ENCODE measurements at regions not wholly inside any gene's neighbourhood (a gene's known extent, or its start where the extent isn't known, plus 50 kb on each side); places are given as distances from the start of the nearest gene placed in this dataset.

DNA sequence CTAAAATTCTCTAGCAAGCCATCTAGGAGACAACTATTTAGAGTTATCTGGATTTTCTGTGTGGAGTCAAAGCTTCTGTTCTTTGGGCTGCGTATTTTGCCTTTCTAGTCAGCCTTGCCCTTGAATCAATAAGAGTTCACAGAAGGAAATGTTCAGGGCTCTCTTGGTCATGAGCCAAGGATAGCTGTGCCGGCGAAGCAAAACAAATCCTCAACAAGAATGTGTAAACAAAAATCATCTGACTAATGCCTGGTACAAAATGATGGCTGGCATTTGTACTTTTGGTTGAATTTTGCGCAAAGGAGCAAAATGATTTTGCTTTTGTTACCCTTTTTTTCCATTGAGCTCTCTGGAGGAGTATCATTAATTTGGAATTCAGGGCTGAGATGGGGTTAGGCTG is 171.1 kb downstream of the DACT1 start:
- DNase-seq = no peak
- TF ChIP-seq, protein P1, sequence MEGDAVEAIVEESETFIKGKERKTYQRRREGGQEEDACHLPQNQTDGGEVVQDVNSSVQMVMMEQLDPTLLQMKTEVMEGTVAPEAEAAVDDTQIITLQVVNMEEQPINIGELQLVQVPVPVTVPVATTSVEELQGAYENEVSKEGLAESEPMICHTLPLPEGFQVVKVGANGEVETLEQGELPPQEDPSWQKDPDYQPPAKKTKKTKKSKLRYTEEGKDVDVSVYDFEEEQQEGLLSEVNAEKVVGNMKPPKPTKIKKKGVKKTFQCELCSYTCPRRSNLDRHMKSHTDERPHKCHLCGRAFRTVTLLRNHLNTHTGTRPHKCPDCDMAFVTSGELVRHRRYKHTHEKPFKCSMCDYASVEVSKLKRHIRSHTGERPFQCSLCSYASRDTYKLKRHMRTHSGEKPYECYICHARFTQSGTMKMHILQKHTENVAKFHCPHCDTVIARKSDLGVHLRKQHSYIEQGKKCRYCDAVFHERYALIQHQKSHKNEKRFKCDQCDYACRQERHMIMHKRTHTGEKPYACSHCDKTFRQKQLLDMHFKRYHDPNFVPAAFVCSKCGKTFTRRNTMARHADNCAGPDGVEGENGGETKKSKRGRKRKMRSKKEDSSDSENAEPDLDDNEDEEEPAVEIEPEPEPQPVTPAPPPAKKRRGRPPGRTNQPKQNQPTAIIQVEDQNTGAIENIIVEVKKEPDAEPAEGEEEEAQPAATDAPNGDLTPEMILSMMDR (IDR thresholded peaks at IDR 0.05) = no peak
- no peak for TF ChIP-seq POLR2A (IDR thresholded peaks at IDR 0.05)
- no peaks in the 10 kb centered on the region for H3K27me3 ChIP-seq
- no peaks in the 10 kb centered on the region for H3K4me1 ChIP-seq
- no peak overlapping the region for H3K4me3 ChIP-seq
- H3K36me3 ChIP-seq = no peaks in the 10 kb centered on the region
- no peak overlapping the region for H3K27ac ChIP-seq
- no peaks in the 10 kb centered on the region for H3K9me3 ChIP-seq

DNA sequence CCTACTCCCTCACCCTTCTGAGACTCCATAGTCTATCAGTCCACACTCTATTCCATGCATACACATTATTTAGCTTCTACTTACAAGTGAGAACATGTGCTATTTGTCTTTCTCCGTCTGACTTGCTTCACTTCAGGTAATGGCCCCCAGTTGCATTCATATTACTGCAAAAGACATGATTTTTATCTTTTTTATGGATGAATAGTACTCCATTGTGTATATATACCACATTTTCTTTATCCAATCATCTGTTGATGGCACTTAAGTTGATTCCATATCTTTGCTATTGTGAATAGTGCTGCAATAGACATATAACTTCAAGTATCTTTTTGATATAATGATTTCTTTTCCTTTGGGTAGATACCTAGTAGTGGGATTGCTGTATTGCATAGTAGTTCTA is 171.8 kb downstream of the DACT1 start:
- Histone ChIP-seq H3K4me3 (no peak overlapping the region), H3K9me3 (no peaks in the 10 kb centered on the region), H3K36me3 (no peaks in the 10 kb centered on the region), H3K4me1 (no peaks in the 10 kb centered on the region), H3K27me3 (no peaks in the 10 kb centered on the region), H3K27ac (no peak overlapping the region)
- TF ChIP-seq POLR2A (IDR thresholded peaks at IDR 0.05) = no peak
- TF ChIP-seq, protein P1 (IDR thresholded peaks at IDR 0.05) = no peak
- no peak for DNase-seq

DNA sequence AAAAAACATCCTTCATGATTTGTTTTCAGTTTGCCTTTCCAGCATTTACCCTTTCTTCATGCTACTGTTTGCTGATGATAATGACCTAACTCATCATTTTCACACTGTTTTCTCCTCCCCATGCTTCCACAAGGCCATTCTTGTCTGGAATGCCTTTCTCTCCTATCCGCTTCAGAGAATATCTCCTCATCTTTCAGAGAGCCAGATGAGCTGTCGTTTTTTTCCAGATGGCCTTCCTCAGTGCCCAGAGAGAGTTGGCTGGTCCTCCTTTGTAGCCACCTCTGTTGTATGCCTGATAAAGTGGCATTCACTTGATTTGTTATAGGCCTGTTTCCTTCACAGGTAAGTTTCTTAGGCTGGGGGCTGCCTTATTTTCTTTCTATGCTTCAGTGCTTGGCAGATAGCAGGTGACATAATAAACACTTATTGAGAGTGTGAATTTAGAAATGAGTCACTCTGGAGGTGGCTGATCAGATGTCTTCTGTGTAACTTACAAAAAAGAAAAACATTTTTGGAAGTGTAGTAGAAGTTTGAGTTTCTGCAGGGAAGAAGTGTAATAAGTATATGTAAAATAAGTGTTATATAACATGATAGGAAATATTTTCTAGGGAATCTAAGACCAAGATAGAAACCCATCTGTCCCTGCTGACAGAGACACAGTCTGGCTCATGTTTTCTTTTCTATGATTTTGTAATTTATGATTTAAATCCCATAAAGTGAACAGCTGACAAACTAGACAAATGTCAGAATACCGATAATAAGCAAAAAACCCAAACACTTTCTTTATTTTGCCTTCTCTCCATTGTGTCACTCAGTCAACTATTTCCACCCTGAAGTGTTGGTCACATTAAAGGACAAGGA is 174.5 kb downstream of the DACT1 start:
- DNase-seq = no peak
- Histone ChIP-seq H3K27ac (no peak overlapping the region), H3K4me1 (no peaks in the 10 kb centered on the region), H3K27me3 (no peaks in the 10 kb centered on the region), H3K4me3 (no peak overlapping the region), H3K36me3 (no peaks in the 10 kb centered on the region), H3K9me3 (no peaks in the 10 kb centered on the region)
- TF ChIP-seq, protein P1 (IDR thresholded peaks at IDR 0.05) = no peak
- no peak for TF ChIP-seq POLR2A (IDR thresholded peaks at IDR 0.05)

DNA sequence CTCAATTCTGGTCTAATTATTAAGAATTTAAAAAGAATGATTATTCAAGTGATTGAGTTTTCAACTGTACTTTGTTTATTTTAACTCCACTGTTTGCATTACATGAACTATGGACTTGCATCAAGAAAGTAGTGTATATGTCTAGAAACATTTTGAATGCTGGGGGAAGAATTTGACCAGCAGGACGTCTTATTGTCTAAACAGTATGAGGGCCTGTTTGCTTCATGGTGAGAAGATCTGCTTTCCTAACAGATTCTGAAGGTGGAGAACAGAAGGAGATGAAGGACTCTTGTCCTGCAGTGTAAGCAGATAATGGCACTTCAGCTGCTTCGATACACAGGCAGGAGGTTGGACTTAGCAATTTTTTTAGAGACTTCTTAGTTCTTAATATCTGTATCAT is 176.0 kb downstream of the DACT1 start:
- Histone ChIP-seq H3K27me3 (no peaks in the 10 kb centered on the region), H3K4me3 (no peak overlapping the region), H3K9me3 (no peaks in the 10 kb centered on the region), H3K27ac (no peak overlapping the region), H3K36me3 (no peaks in the 10 kb centered on the region), H3K4me1 (no peaks in the 10 kb centered on the region)
- TF ChIP-seq, protein P1 (IDR thresholded peaks at IDR 0.05) = no peak
- no peak for TF ChIP-seq POLR2A (IDR thresholded peaks at IDR 0.05)
- DNase-seq = no peak

DNA sequence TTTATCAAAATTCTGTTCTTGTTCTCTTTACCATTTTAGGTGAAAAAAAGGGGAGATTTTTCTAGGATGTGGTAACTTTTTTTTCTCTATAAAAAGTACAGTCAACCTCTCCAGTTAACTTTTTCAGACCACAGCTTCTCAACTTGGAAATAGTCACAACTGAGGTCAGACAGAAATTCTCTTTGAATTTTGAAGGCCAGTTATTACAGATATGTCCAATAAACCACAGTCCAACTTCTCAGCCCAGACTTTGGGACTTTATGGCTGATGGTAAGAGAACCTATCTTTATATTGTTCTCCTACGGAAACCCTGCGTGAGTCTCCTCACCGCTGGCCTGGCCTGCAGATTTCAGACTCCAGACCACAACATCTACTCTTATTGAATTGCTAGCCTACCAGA is 176.7 kb downstream of the DACT1 start:
- Histone ChIP-seq H3K9me3 (no peaks in the 10 kb centered on the region), H3K4me1 (no peaks in the 10 kb centered on the region), H3K27ac (no peak overlapping the region), H3K36me3 (no peaks in the 10 kb centered on the region), H3K4me3 (no peak overlapping the region), H3K27me3 (no peaks in the 10 kb centered on the region)
- TF ChIP-seq POLR2A (IDR thresholded peaks at IDR 0.05) = no peak
- TF ChIP-seq, protein P1 (IDR thresholded peaks at IDR 0.05) = no peak
- DNase-seq = no peak

All from Peyer's patch (tissue), 4 donors.